ENCODE measurements at regions not wholly inside any gene's neighbourhood (a gene's known extent, or its start where the extent isn't known, plus 50 kb on each side); places are given as distances from the start of the nearest gene placed in this dataset.
"Not testable (repeated sequence)": the region's sequence is repeated elsewhere in the genome, so short reads cannot be mapped to it uniquely, and the experiment has no call there.

GRCh38 chr1:82371844-82372498 lies 571.2 kb downstream of the ADGRL2 start:
- DNase-seq, result no peak

- DNase-seq, result no peak
These were observed 566.7 kb downstream of the ADGRL2 start for GRCh38 chr1:82367456-82367855.

GRCh38 chr1:82366689-82367088 lies 566.0 kb downstream of the ADGRL2 start:
- no peak for DNase-seq

- not testable (repeated sequence) for DNase-seq
These were observed 558.8 kb downstream of the ADGRL2 start for GRCh38 chr1:82359541-82359940.

- not testable (repeated sequence) for DNase-seq
These were observed 558.0 kb downstream of the ADGRL2 start for GRCh38 chr1:82358706-82359105.

- not testable (repeated sequence) for DNase-seq
These were observed 553.8 kb downstream of the ADGRL2 start for GRCh38 chr1:82354546-82354945.

- no peak for DNase-seq
These were observed 547.8 kb downstream of the ADGRL2 start for GRCh38 chr1:82348487-82348886.

GRCh38 chr1:82346141-82346540 lies 545.4 kb downstream of the ADGRL2 start:
- DNase-seq, result no peak

- peak; percentile 20 for DNase-seq
These were observed 542.6 kb downstream of the ADGRL2 start for GRCh38 chr1:82343381-82343780.

GRCh38 chr1:82337635-82338034 lies 536.9 kb downstream of the ADGRL2 start:
- DNase-seq, result no peak

- no peak for DNase-seq
These were observed 529.6 kb downstream of the ADGRL2 start for GRCh38 chr1:82330330-82330729.

- no peak for DNase-seq
These were observed 528.5 kb downstream of the ADGRL2 start for GRCh38 chr1:82329226-82329625.

- no peak for DNase-seq
These were observed 522.6 kb downstream of the ADGRL2 start for GRCh38 chr1:82323144-82323841.

- no peak for DNase-seq
These were observed 521.1 kb downstream of the ADGRL2 start for GRCh38 chr1:82321794-82322193.

- no peak for DNase-seq
These were observed 518.8 kb downstream of the ADGRL2 start for GRCh38 chr1:82319546-82319945.

- no peak for DNase-seq
These were observed 518.2 kb downstream of the ADGRL2 start for GRCh38 chr1:82318921-82319320.

GRCh38 chr1:82318265-82318664 lies 517.5 kb downstream of the ADGRL2 start:
- DNase-seq, result no peak

GRCh38 chr1:82317671-82318070 lies 516.9 kb downstream of the ADGRL2 start:
- DNase-seq, result no peak

GRCh38 chr1:82299656-82300055 lies 498.9 kb downstream of the ADGRL2 start:
- DNase-seq, result no peak

GRCh38 chr1:82299056-82299455 lies 498.3 kb downstream of the ADGRL2 start:
- DNase-seq, result no peak

GRCh38 chr1:82297139-82297896 lies 496.6 kb downstream of the ADGRL2 start:
- no peak for DNase-seq

GRCh38 chr1:82287556-82287955 lies 486.8 kb downstream of the ADGRL2 start:
- DNase-seq, result no peak

- no peak for DNase-seq
These were observed 483.5 kb downstream of the ADGRL2 start for GRCh38 chr1:82284213-82284612.

Measured in renal pelvis (tissue), 1 donor.